ENCODE measurements at regions not wholly inside any gene's neighbourhood (a gene's known extent, or its start where the extent isn't known, plus 50 kb on each side); places are given as distances from the start of the nearest gene placed in this dataset.

DNA sequence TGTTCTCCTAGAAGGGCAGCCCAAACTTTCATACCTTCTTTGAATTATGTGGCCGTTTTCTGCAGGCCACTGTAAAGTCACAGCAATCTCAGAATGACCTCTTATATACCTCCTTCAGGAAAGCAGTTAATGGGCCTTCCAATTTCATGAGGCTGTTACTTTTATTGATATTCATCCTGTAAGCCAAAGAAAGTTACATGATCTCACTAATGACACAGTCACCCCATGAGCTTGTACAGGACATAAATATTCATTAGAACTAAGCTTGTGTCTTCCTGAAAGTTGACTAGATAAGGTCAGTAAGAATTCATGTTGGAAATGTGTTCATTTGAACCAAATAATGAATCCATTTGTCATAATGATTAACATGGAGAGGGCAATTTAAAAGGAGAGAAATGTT lies 283.1 kb upstream of the NWD2 start:
- no peak for DNase-seq (ENCODE audit: low spot score)

GRCh38 chr4:36966756-36967460 lies 277.6 kb upstream of the NWD2 start:
- DNase-seq (ENCODE audit: low spot score), result no peak

DNA sequence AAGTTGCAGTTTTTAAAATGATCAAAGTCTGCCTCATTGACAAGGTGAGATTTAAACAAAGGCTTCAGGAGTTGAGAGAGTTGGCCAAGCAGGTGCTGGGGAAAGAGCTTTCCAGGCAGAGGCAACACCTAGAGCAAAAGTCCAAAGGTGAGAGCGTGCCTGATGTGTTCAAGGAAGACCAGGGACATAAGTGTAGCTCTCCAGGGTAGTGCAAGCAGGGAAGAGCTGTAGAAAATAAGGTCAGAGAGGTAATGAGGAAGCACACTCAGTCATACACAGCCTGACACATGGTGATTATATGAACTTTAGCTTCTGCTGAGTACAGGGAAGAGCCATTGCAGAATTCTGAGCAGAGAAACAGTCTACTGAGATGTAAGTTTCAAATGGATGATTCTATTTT lies 265.0 kb upstream of the NWD2 start:
- no peak for DNase-seq (ENCODE audit: low spot score)

- DNase-seq (ENCODE audit: low spot score), result no peak
Measured at GRCh38 chr4:36990128-36990872, 254.2 kb upstream of the NWD2 start.

DNA sequence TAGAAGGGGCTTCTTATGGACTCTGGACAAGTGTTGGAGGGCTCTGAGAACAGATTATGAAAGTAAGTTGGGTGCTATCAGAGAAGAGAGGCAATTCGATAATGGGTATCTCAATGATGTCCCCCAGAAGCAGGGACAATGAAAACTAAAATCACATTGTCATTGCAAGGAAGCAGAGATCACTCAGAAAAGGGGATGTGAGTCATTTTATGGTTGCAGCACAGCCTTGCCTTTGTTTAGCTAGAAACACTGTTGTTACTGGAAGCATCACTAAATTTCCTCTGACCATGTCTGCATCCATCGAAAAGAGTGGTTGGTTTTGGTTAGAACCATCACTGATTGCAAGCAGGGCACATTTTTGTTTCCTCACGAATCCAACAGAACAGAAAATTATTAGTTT lies 246.8 kb upstream of the NWD2 start:
- DNase-seq (ENCODE audit: low spot score), result no peak

DNA sequence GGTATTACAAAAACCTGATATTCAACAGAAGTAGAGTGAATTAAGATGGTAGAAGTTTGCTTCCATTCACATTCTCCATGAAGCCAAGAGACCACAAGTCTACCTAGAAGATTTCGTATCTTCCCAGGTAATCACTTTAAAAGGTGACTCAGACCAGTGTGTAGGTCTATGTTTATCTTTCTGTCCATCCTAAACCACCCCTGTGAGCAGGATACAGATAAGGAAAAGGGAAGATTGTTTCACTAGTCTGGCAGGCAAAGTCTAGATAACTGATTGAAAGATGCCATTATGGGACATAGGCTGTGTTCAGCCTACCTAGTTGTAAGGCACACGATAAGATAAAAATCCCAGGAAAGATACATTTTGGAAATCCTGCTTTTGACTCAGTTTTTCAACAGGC lies 244.3 kb upstream of the NWD2 start:
- no peak for DNase-seq (ENCODE audit: low spot score)

DNA sequence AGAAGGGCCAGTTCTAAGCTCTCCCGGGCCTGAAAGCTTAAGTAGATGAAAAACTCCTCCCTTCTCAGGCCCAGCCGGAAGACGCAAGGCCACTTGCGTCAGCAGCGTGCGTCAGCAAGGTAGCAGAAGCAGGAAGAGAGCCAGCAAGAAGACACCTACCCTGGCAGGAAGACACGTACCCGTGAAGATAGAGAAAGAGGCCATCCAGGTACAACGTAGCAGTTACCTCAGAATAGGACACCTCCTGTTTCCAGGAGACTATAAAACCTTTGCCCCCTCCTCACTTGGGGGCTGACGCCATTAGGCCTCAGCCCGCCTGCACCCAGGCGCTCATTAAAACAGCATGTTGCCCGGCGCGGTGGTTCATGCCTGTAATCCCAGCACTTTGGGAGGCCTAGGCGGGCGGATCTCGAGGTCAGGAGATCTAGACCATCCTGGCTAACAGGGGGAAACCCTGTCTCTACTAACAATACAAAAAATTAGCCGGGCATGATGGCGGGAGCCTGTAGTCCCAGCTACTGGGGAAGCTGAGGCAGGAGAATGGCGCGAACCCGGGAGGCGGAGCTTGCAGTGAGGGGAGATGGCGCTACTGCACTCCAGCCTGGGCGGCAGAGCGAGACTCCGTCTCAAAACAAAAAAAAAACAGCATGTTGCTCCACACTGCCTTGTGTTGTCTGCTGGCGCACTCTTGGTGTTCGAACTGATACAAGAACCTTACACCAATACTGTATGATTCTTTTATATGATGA lies 242.7 kb upstream of the NWD2 start:
- DNase-seq (ENCODE audit: low spot score), result no peak

DNA sequence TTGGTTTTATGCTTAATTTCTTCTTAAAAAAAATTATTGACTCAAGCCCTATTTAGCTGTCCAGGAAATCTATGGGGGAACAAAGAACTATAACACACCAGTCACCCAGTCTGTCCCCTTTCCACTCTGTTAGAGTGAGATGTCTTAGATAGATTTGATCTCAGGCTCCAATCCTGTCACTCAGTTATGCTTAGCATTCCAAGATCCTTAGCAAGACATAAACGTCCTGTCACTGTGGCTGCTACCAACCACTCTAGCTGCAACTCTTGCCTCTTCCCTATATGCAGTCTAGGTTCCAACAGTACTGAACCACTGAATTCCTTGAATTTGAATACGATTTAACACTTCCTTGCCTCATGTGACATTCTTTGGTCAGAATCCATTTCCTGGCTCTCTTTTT lies 241.9 kb upstream of the NWD2 start:
- DNase-seq (ENCODE audit: low spot score), result no peak

GRCh38 chr4:37008199-37008598 lies 236.3 kb upstream of the NWD2 start:
- no peak for DNase-seq (ENCODE audit: low spot score)

GRCh38 chr4:37014584-37014983 lies 230.0 kb upstream of the NWD2 start:
- DNase-seq (ENCODE audit: low spot score), result no peak

DNA sequence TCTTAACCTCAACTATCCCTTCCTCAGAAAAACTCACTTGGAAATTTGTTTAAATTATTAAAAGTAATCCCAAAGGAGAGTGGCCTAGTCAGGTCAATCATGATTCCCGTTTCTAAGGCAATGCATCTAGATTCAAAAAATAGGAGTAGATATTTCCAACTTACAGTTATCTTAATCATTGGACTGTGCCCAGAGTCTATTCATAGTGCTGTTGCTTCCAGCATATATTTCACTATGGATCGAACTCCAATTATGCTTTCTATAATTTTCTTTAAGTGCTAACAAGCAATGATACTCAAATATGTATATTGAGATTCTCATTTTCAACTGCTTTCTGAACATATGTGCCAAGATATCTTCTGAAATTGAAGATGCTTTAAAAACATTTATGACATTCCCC lies 229.2 kb upstream of the NWD2 start:
- DNase-seq (ENCODE audit: low spot score), result no peak

GRCh38 chr4:37023504-37023903 lies 221.0 kb upstream of the NWD2 start:
- DNase-seq (ENCODE audit: low spot score), result no peak

DNA sequence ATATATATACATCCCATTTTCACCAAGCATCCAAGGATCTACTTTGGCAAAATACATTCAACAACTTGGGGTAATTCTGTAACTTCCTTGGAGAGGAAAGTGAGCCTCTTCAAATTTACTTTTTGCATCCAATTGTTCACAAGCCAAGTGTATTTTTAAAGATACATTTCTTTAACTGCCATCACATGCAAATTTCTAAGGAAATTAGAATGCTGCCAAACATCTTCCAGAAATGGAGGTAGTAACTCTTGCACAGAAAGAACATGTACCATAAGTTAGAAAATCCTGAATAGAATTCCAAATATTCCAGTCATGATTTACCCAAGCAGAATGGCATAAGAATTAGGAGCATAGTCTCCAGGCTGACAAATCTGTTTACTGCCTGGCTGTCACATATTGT lies 220.5 kb upstream of the NWD2 start:
- DNase-seq (ENCODE audit: low spot score), result no peak

GRCh38 chr4:37040816-37041215 lies 203.7 kb upstream of the NWD2 start:
- no peak for DNase-seq (ENCODE audit: low spot score)

GRCh38 chr4:37043342-37043741 lies 201.2 kb upstream of the NWD2 start:
- DNase-seq (ENCODE audit: low spot score), result no peak

GRCh38 chr4:37051111-37051510 lies 193.4 kb upstream of the NWD2 start:
- DNase-seq (ENCODE audit: low spot score), result no peak

DNA sequence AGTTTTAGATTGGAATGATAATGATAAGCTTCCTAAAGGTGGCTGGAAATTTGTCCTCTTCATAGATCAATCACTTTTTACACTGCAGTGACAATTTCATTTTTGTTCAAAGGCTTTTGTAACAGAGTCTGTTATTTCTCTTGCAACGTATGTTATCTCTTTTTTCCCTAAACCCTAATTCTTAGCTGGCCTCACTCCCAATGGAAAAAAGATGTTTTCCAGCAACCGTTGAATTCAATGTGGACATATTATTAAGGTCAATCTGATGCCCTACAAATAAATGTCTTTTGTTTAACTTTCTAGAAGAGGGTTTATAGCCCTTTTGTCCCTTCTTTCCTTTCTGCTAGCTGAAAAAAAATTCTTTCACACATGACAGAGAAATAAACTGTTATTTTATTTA lies 192.7 kb upstream of the NWD2 start:
- no peak for DNase-seq (ENCODE audit: low spot score)

DNA sequence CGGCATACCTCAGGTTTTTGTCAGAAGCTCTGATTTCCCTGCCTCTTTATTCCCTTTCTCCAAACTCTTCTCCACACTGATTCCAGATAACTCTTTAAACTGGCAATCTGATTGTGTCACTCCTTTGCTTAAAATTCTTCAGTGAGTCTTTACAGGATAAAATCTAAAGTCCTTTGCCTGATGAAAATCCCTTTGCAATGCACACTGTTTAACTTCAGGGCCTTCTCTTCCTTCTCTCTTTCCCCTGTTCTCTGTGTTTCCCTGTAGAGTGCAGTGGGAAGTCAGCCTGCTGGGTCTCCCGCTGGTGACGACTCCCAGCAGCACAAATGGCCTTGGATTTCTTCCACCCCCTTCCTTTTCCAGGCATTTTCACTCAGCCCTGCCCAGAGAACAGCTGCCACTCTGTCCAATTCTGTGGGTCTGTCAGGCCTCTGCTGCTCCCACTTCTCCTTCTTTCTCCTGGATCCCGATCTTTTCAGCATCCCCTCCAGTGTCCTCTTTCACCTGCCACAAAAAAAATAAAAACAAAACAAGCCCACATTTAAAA lies 189.9 kb upstream of the NWD2 start:
- no peak for DNase-seq (ENCODE audit: low spot score)

- DNase-seq (ENCODE audit: low spot score), result no peak
Measured at GRCh38 chr4:37058826-37059225, 185.7 kb upstream of the NWD2 start.

DNA sequence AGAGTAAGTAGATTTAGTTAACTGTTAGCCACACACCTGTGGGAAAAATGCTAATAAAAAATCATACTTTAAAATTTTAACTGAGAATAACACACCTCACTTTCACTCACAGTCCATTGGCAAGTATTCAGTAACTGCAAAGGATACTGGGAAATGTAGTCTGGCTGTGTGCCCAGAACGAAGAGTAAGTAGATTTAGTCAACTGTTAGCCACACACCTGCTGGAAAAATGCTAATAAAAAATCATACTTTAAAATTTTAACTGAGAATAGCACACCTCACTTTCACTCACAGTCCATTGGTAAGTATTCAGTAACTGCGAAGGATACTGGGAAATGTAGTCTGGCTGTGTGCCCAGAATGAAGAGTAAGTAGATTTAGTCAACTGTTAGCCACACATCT lies 178.4 kb upstream of the NWD2 start:
- no peak for DNase-seq (ENCODE audit: low spot score)

- DNase-seq (ENCODE audit: low spot score), result no peak
Measured at GRCh38 chr4:37068580-37068979, 176.0 kb upstream of the NWD2 start.

DNA sequence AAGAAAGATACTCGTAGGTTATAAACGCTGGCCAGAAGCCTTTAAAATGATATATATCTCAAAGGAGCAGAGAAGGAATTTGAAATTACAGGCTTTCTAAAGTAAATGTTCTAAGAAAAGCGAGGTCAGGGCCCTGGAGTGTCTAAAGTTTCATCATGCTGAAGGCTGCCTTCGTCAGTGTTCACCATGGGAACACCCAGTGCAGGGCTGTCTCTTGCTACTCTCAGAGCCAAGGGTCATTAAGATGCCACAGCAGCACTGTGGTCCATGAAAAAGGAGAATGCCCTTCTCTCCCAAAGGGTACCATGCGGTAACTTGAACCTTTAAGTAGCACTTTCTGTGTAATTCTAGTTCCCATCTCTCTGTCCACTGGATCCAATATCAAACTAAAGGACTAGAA lies 174.5 kb upstream of the NWD2 start:
- no peak for DNase-seq (ENCODE audit: low spot score)

- no peak for DNase-seq (ENCODE audit: low spot score)
Measured at GRCh38 chr4:37071576-37071975, 173.0 kb upstream of the NWD2 start.

Data from germinal center (tissue), 1 donor.